Adipocyte (in vitro differentiated cells): ENCODE measurements at regions not wholly inside any gene's neighbourhood (a gene's known extent, or its start where the extent isn't known, plus 50 kb on each side); places are given as distances from the start of the nearest gene placed in this dataset.

ENCODE experiments used
- DNase-seq: peaks from one replicate; pipeline ENCODE4 v3.0.0-alpha.2; 2015; ENCODE audit warnings: low read depth
- H3K27me3 ChIP-seq: replicated peaks from 2 replicates; pipeline ENCODE4 v1.7.0; 2013; ENCODE audit warnings: mild to moderate bottlenecking, low read length, moderate library complexity; ENCODE audit not compliant: control insufficient read depth, insufficient read depth
- H3K36me3 ChIP-seq: 2 replicates; pipeline ENCODE4 v1.7.0; 2013; ENCODE audit warnings: low read length, mild to moderate bottlenecking, moderate library complexity; ENCODE audit not compliant: control insufficient read depth, insufficient read depth, severe bottlenecking
- H3K4me1 ChIP-seq: 2 replicates; pipeline ENCODE4 v1.7.0; 2013; ENCODE audit warnings: mild to moderate bottlenecking, low read length, moderate library complexity; ENCODE audit not compliant: control insufficient read depth, insufficient read depth
- H3K4me3 ChIP-seq: 2 replicates; pipeline ENCODE4 v1.7.0; 2013; ENCODE audit warnings: mild to moderate bottlenecking, low read length, moderate library complexity
- H3K9ac ChIP-seq: 2 replicates; pipeline ENCODE4 v1.7.0; 2013; ENCODE audit warnings: mild to moderate bottlenecking, low read length, moderate library complexity
- H3K9me3 ChIP-seq: 2 replicates; pipeline ENCODE4 v1.7.0; 2013; ENCODE audit warnings: mild to moderate bottlenecking, low read length, moderate library complexity; ENCODE audit not compliant: control insufficient read depth

- Histone ChIP-seq H3K4me3 (no peak overlapping the region), H3K36me3 (no peaks in the 10 kb centered on the region), H3K4me1 (no peaks in the 10 kb centered on the region), H3K9me3 (no peaks in the 10 kb centered on the region), H3K27me3 (peaks cover 27% of the 10 kb centered on the region), H3K9ac (no peak overlapping the region)
- DNase-seq, result no peak
Observed at GRCh38 chr14:99347561-99347960, 75.6 kb upstream of the BCL11B start.

- peaks cover 27% of the 10 kb centered on the region for H3K27me3 ChIP-seq
- H3K4me1 ChIP-seq, result no peaks in the 10 kb centered on the region
- DNase-seq, result no peak
- H3K36me3 ChIP-seq, result no peaks in the 10 kb centered on the region
- no peaks in the 10 kb centered on the region for H3K9me3 ChIP-seq
- H3K4me3 ChIP-seq, result no peak overlapping the region
- H3K9ac ChIP-seq, result no peak overlapping the region
Observed at GRCh38 chr14:99346470-99347080, 74.6 kb upstream of the BCL11B start.

- no peak for DNase-seq
- H3K27me3 ChIP-seq, result peaks cover 24% of the 10 kb centered on the region
- H3K36me3 ChIP-seq, result no peaks in the 10 kb centered on the region
- no peak overlapping the region for H3K4me3 ChIP-seq
- no peaks in the 10 kb centered on the region for H3K9me3 ChIP-seq
- no peaks in the 10 kb centered on the region for H3K4me1 ChIP-seq
- no peak overlapping the region for H3K9ac ChIP-seq
Observed at GRCh38 chr14:99345472-99345871, 73.5 kb upstream of the BCL11B start.

- no peaks in the 10 kb centered on the region for H3K4me1 ChIP-seq
- DNase-seq, result no peak
- H3K27me3 ChIP-seq, result peaks cover 24% of the 10 kb centered on the region
- H3K9me3 ChIP-seq, result peaks cover 7% of the 10 kb centered on the region
- no peak overlapping the region for H3K9ac ChIP-seq
- no peaks in the 10 kb centered on the region for H3K36me3 ChIP-seq
- no peak overlapping the region for H3K4me3 ChIP-seq
Observed at GRCh38 chr14:99344051-99344758, 72.2 kb upstream of the BCL11B start.

GRCh38 chr14:99342906-99343305 lies 70.9 kb upstream of the BCL11B start:
- DNase-seq, result no peak
- Histone ChIP-seq H3K27me3 (peaks cover 24% of the 10 kb centered on the region), H3K9ac (no peak overlapping the region), H3K4me3 (no peak overlapping the region), H3K4me1 (no peaks in the 10 kb centered on the region), H3K36me3 (no peaks in the 10 kb centered on the region), H3K9me3 (peaks cover 7% of the 10 kb centered on the region)

GRCh38 chr14:99342204-99342603 lies 70.2 kb upstream of the BCL11B start:
- Histone ChIP-seq H3K36me3 (no peaks in the 10 kb centered on the region), H3K9me3 (peaks cover 7% of the 10 kb centered on the region), H3K4me1 (no peaks in the 10 kb centered on the region), H3K9ac (no peak overlapping the region), H3K27me3 (peaks cover 23% of the 10 kb centered on the region), H3K4me3 (no peak overlapping the region)
- no peak for DNase-seq

GRCh38 chr14:99339551-99339950 lies 67.6 kb upstream of the BCL11B start:
- no peak overlapping the region for H3K9ac ChIP-seq
- no peaks in the 10 kb centered on the region for H3K4me1 ChIP-seq
- DNase-seq, result no peak
- no peak overlapping the region for H3K4me3 ChIP-seq
- peaks cover 7% of the 10 kb centered on the region for H3K27me3 ChIP-seq
- H3K36me3 ChIP-seq, result no peaks in the 10 kb centered on the region
- H3K9me3 ChIP-seq, result peaks cover 12% of the 10 kb centered on the region

GRCh38 chr14:99338313-99338712 lies 66.3 kb upstream of the BCL11B start:
- Histone ChIP-seq H3K4me3 (no peak overlapping the region), H3K4me1 (no peaks in the 10 kb centered on the region), H3K27me3 (peaks cover 6% of the 10 kb centered on the region), H3K9ac (no peak overlapping the region), H3K9me3 (peaks cover 12% of the 10 kb centered on the region), H3K36me3 (no peaks in the 10 kb centered on the region)
- no peak for DNase-seq

GRCh38 chr14:99333841-99334635 lies 62.0 kb upstream of the BCL11B start:
- H3K9me3 ChIP-seq, result peaks cover 5% of the 10 kb centered on the region
- H3K4me1 ChIP-seq, result no peaks in the 10 kb centered on the region
- no peaks in the 10 kb centered on the region for H3K36me3 ChIP-seq
- no peak overlapping the region for H3K9ac ChIP-seq
- H3K27me3 ChIP-seq, result peaks cover 15% of the 10 kb centered on the region
- no peak for DNase-seq
- H3K4me3 ChIP-seq, result no peak overlapping the region

- peaks cover 5% of the 10 kb centered on the region for H3K9me3 ChIP-seq
- H3K4me1 ChIP-seq, result no peaks in the 10 kb centered on the region
- H3K4me3 ChIP-seq, result no peak overlapping the region
- H3K36me3 ChIP-seq, result no peaks in the 10 kb centered on the region
- peaks cover 15% of the 10 kb centered on the region for H3K27me3 ChIP-seq
- no peak overlapping the region for H3K9ac ChIP-seq
- DNase-seq, result no peak
Observed at GRCh38 chr14:99333214-99333613, 61.2 kb upstream of the BCL11B start.

GRCh38 chr14:99331811-99332210 lies 59.8 kb upstream of the BCL11B start:
- Histone ChIP-seq H3K4me1 (no peaks in the 10 kb centered on the region), H3K9ac (no peak overlapping the region), H3K9me3 (peaks cover 5% of the 10 kb centered on the region), H3K4me3 (no peak overlapping the region), H3K36me3 (no peaks in the 10 kb centered on the region), H3K27me3 (peaks cover 23% of the 10 kb centered on the region)
- no peak for DNase-seq
